Gastroesophageal sphincter (tissue), 4 donors: ENCODE measurements at regions not wholly inside any gene's neighbourhood (a gene's known extent, or its start where the extent isn't known, plus 50 kb on each side); places are given as distances from the start of the nearest gene placed in this dataset.

Source experiments
- ATAC-seq: fragments of 150-250 bp; one replicate; pipeline ENCODE4 v1.9.1; 2016; ENCODE audit warnings: mild to moderate bottlenecking, moderate library complexity
- H3K27ac ChIP-seq, 4 donors: fragments of 200-600 bp; sonication (generic) in 3 of 4; 1 replicate in 3 of 4; 2 replicates in 1 of 4; pipeline ENCODE4 v1.5.1; 2016 to 2019
- H3K27me3 ChIP-seq: fragments of 200-600 bp; sonication (generic); one replicate; pipeline ENCODE4 v1.5.1; 2019
- H3K36me3 ChIP-seq, 2 donors: fragments of 200-600 bp; sonication (generic); one replicate each; pipeline ENCODE4 v1.5.1; 2019; ENCODE audit warnings: control low read depth in 1 of 2
- H3K4me1 ChIP-seq, 3 donors: fragments of 200-600 bp; sonication (generic); 1 replicate in 2 of 3; 2 replicates in 1 of 3; pipeline ENCODE4 v1.5.1; 2016 to 2019; ENCODE audit warnings: control low read depth in 2 of 3
- H3K4me3 ChIP-seq, 2 donors: fragments of 200-600 bp; sonication (generic); one replicate each; pipeline ENCODE4 v1.5.1; 2019; ENCODE audit warnings: mild to moderate bottlenecking in 1 of 2, moderate library complexity in 1 of 2
- H3K9me3 ChIP-seq, 3 donors: fragments of 200-600 bp; sonication (generic); one replicate each; pipeline ENCODE4 v1.5.1; 2017 to 2019; ENCODE audit warnings: control low read depth in 2 of 3
- EP300 ChIP-seq: sonication (generic); formaldehyde crosslinking; IDR thresholded peaks from one replicate; pipeline ENCODE4 v1.6.1; 2017; ENCODE audit warnings: antibody characterized with exemption, mild to moderate bottlenecking
- POLR2A ChIP-seq, 2 donors: fragments of 450-650 bp; IDR thresholded peaks; one replicate each; pipeline ENCODE4 v1.6.1; 2017; ENCODE audit warnings: antibody characterized with exemption in 2 of 2, mild to moderate bottlenecking in 2 of 2, moderate library complexity in 1 of 2
- POLR2AphosphoS5 ChIP-seq: sonication (generic); formaldehyde crosslinking; IDR thresholded peaks from one replicate; pipeline ENCODE4 v1.6.1; 2017; ENCODE audit warnings: antibody characterized with exemption
- WGBS, 2 donors: methylation state at CpG; one replicate each; pipeline ENCODE4 v1.1.5; 2018; ENCODE audit warnings: low coverage in 1 of 2; 5-methylcytosine and 5-hydroxymethylcytosine counted together
- TF ChIP-seq, protein P1 (sequence below), 4 experiments: fragments of 200-600 bp in 2 of 4; fragments of 450-650 bp in 2 of 4; sonication (generic) in 1 of 4; IDR thresholded peaks; one replicate each; pipeline ENCODE4 v1.5.1; 2017 to 2019; ENCODE audit warnings: antibody characterized with exemption in 4 of 4, mild to moderate bottlenecking in 2 of 4, moderate library complexity in 2 of 4

DNA sequence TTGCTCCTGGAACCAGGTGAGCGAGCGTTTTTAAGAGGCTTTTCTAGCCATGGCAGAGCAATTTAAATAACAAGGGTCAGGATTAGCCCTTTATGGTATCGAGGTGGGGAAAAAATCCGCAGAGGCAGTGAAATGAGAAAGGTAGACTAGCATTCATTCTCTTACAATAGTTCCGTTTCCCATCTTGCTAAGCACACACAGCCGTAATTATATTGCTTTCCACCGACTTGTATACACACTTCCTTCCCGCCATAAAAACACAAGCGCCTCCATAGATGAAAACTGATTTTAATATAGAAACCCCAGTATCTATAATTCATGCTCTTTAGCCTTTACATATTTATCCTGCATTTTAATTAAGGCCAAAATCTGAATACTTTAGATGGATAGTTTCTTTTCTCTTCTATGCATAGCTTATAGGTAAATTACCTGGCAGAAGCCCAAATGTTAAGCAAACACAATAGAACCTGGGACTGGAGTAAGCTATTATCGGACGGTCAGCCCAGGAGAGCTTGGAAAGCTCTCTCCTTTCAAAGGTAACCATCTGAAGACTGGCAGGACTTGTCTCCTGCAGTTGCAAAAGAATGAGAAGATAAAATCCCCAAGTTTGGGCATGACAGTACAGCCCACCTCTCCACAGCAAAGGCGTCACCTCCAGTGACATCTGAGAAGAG, 90.9 kb upstream of the MC3R start:
- ATAC-seq: no peak
- Histone ChIP-seq H3K4me1 (no peaks in the 10 kb centered on the region), H3K27me3 (peaks cover 18% of the 10 kb centered on the region), H3K4me3 (no peak overlapping the region), H3K36me3 (no peaks in the 10 kb centered on the region), H3K27ac (no peak overlapping the region), H3K9me3 (no peaks in the 10 kb centered on the region)
- WGBS, 2 donors: 90% methylated on average over 9 of the region's 12 CpGs
- TF ChIP-seq EP300: no peak
- no peak for TF ChIP-seq POLR2A (IDR thresholded peaks at IDR 0.05)
- TF ChIP-seq, protein P1, sequence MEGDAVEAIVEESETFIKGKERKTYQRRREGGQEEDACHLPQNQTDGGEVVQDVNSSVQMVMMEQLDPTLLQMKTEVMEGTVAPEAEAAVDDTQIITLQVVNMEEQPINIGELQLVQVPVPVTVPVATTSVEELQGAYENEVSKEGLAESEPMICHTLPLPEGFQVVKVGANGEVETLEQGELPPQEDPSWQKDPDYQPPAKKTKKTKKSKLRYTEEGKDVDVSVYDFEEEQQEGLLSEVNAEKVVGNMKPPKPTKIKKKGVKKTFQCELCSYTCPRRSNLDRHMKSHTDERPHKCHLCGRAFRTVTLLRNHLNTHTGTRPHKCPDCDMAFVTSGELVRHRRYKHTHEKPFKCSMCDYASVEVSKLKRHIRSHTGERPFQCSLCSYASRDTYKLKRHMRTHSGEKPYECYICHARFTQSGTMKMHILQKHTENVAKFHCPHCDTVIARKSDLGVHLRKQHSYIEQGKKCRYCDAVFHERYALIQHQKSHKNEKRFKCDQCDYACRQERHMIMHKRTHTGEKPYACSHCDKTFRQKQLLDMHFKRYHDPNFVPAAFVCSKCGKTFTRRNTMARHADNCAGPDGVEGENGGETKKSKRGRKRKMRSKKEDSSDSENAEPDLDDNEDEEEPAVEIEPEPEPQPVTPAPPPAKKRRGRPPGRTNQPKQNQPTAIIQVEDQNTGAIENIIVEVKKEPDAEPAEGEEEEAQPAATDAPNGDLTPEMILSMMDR (IDR thresholded peaks at IDR 0.05): no peak
- no peak for TF ChIP-seq POLR2AphosphoS5

DNA sequence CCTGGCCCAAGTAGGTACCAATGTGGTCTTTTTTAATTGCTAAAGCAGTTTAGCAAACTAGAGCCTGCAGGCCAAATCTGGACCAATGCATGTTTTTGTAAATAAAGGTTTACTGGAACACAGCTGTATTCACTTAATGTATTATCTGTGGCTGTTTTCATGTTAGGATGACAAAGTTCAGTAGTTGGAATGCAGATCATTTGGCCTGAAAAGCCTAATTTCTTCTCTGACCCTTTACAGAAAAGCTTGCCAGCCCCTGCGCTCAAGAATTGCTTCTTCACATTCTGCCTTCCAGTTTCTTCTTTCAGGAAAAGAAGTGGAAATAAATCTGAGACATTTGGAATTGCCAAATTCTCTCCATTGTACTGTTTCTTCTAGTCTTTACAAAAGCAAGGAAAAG, 90.0 kb upstream of the MC3R start:
- H3K36me3 ChIP-seq: no peaks in the 10 kb centered on the region
- no peaks in the 10 kb centered on the region for H3K4me1 ChIP-seq
- WGBS, 2 donors: 71 to 87% methylated on average over 1 of the region's 1 CpG
- H3K9me3 ChIP-seq: no peaks in the 10 kb centered on the region
- no peak overlapping the region for H3K27ac ChIP-seq
- H3K27me3 ChIP-seq: peaks cover 18% of the 10 kb centered on the region
- ATAC-seq: no peak
- TF ChIP-seq POLR2AphosphoS5 (no peak), EP300 (no peak), POLR2A (IDR thresholded peaks at IDR 0.05) (no peak)
- TF ChIP-seq, protein P1 (IDR thresholded peaks at IDR 0.05): no peak
- H3K4me3 ChIP-seq: no peak overlapping the region

DNA sequence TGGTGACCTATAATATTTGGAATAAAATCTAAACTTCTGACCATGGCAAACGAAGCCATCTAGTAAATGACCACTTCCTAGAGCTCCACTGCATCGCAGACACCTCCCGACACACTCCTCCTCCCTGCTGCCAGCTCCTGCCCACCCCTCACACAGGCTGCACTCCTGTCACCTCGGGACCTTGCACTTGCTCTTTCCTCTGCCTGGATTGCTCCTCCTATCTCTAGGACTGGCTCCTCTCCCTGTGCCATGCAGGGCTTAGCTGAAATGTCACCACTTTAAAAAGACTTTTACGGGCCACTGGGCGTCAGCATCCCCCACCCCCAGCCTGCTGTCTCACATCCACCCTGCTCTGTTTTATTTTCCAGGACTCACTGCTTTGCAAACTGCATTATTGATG, 87.6 kb upstream of the MC3R start:
- Histone ChIP-seq H3K36me3 (no peaks in the 10 kb centered on the region), H3K27me3 (peaks cover 18% of the 10 kb centered on the region), H3K4me1 (no peaks in the 10 kb centered on the region), H3K4me3 (no peak overlapping the region), H3K9me3 (no peaks in the 10 kb centered on the region), H3K27ac (no peak overlapping the region)
- no peak for ATAC-seq
- TF ChIP-seq POLR2A (IDR thresholded peaks at IDR 0.05): no peak
- no peak for TF ChIP-seq POLR2AphosphoS5
- TF ChIP-seq, protein P1 (IDR thresholded peaks at IDR 0.05): no peak
- TF ChIP-seq EP300: no peak
- WGBS, 2 donors: 60 to 78% methylated on average over 3 to 6 of the region's 6 CpGs

DNA sequence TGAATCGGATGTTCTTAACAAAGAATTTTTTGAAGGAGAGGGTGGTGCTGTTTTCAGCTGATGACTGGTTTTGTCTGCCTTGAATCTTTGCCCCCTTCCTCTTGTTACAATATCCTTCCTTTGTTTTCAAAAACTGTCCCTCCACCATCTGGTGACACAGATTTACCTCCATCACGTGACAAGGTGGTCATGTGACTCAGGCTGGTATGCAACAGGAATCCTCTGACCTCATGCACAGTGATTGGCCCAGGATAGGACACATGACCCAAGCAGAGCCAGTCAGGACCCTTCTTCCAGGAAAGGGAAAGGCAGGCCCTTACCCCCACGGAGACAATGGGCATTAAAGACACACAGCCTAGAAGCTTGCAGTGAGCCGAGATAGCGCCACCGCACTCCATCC, 84.7 kb upstream of the MC3R start:
- no peaks in the 10 kb centered on the region for H3K9me3 ChIP-seq
- no peak for TF ChIP-seq POLR2AphosphoS5
- no peak for TF ChIP-seq POLR2A (IDR thresholded peaks at IDR 0.05)
- TF ChIP-seq, protein P1 (IDR thresholded peaks at IDR 0.05): no peak
- TF ChIP-seq EP300: no peak
- no peak overlapping the region for H3K4me3 ChIP-seq
- no peak for ATAC-seq
- H3K27ac ChIP-seq: no peak overlapping the region
- H3K4me1 ChIP-seq: no peaks in the 10 kb centered on the region
- H3K27me3 ChIP-seq: peaks cover 18% of the 10 kb centered on the region
- no peaks in the 10 kb centered on the region for H3K36me3 ChIP-seq
- WGBS, 2 donors: 56% methylated on average over 5 of the region's 6 CpGs; no CpG with 5 or more reads in 1 of the 2 donors

DNA sequence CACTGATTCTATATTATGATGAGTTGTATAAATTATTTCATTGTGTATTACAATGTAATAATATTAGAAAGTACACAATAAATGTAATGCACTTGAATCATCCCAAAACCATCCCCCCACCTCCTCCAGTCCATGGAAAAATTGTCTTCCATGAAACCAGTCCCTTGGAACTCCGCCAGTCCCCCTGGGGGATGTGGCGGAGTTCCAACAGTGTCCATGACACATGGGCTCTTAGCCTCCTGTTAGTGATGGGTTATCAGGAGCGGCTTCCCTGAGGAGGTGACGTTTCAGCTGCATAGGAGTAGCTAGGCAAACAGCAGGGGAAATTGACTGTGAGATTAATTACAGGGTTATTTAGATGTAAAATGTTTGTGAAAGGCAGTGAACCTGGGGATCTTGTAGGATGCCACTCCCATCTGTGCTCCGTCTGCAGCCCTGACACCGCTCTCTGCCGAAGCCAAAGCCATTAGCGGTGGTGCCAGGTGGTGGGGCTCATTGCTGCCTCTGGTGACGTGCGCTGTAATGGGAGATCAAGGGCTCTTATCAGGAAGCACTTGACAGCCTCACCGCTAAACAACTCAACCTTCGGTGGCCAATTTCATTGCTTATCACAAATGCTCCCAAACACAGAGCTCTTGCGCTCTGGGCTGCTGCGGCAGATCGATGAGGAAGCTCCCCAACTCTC, 81.6 kb upstream of the MC3R start:
- no peaks in the 10 kb centered on the region for H3K4me1 ChIP-seq
- no peak overlapping the region for H3K4me3 ChIP-seq
- H3K27me3 ChIP-seq: no peaks in the 10 kb centered on the region
- WGBS, 2 donors: 80 to 100% methylated on average over 1 to 5 of the region's 15 CpGs
- no peak overlapping the region for H3K27ac ChIP-seq
- no peaks in the 10 kb centered on the region for H3K36me3 ChIP-seq
- TF ChIP-seq POLR2AphosphoS5: no peak
- TF ChIP-seq, protein P1 (IDR thresholded peaks at IDR 0.05): no peak
- no peak for TF ChIP-seq POLR2A (IDR thresholded peaks at IDR 0.05)
- TF ChIP-seq EP300: no peak
- no peaks in the 10 kb centered on the region for H3K9me3 ChIP-seq
- ATAC-seq: no peak
